NOMO-1 treated with dmso at 0.1 percent for 144 hours (cell line): ENCODE measurements at regions not wholly inside any gene's neighbourhood (a gene's known extent, or its start where the extent isn't known, plus 50 kb on each side); places are given as distances from the start of the nearest gene placed in this dataset.
"Not testable (repeated sequence)": the region's sequence is repeated elsewhere in the genome, so short reads cannot be mapped to it uniquely, and the experiment has no call there.

Experiments
- DNase-seq: peaks from one replicate; lab custom pipeline; 2025; ENCODE audit not compliant: unreplicated experiment; lab: John Stamatoyannopoulos, UW

GRCh38 chr11:24233041-24233440, 263.8 kb upstream of the LUZP2 start:
- no peak for DNase-seq

GRCh38 chr11:24234822-24235508, 261.9 kb upstream of the LUZP2 start:
- DNase-seq = no peak

- no peak for DNase-seq
Measured at GRCh38 chr11:24238771-24239645, 257.8 kb upstream of the LUZP2 start.

- DNase-seq = no peak
Measured at GRCh38 chr11:24239930-24240329, 256.9 kb upstream of the LUZP2 start.

GRCh38 chr11:24240496-24241175, 256.2 kb upstream of the LUZP2 start:
- no peak for DNase-seq

- no peak for DNase-seq
Measured at GRCh38 chr11:24246715-24247114, 250.1 kb upstream of the LUZP2 start.

GRCh38 chr11:24247846-24248245, 249.0 kb upstream of the LUZP2 start:
- DNase-seq = no peak

- DNase-seq = no peak
Measured at GRCh38 chr11:24249921-24250320, 246.9 kb upstream of the LUZP2 start.

- DNase-seq = no peak
Measured at GRCh38 chr11:24253237-24253760, 243.6 kb upstream of the LUZP2 start.

GRCh38 chr11:24264868-24265267, 232.0 kb upstream of the LUZP2 start:
- DNase-seq = no peak

GRCh38 chr11:24267014-24267413, 229.8 kb upstream of the LUZP2 start:
- no peak for DNase-seq

- no peak for DNase-seq
Measured at GRCh38 chr11:24271798-24272197, 225.1 kb upstream of the LUZP2 start.

- DNase-seq = not testable (repeated sequence)
Measured at GRCh38 chr11:24274214-24274781, 222.6 kb upstream of the LUZP2 start.

GRCh38 chr11:24286238-24286637, 210.6 kb upstream of the LUZP2 start:
- DNase-seq = no peak

GRCh38 chr11:24289301-24289700, 207.6 kb upstream of the LUZP2 start:
- DNase-seq = no peak

GRCh38 chr11:24293964-24294363, 202.9 kb upstream of the LUZP2 start:
- no peak for DNase-seq

GRCh38 chr11:24295360-24295759, 201.5 kb upstream of the LUZP2 start:
- no peak for DNase-seq

- DNase-seq = no peak
Measured at GRCh38 chr11:24297461-24297860, 199.4 kb upstream of the LUZP2 start.

- DNase-seq = no peak
Measured at GRCh38 chr11:24298146-24298545, 198.7 kb upstream of the LUZP2 start.

- DNase-seq = no peak
Measured at GRCh38 chr11:24311974-24312373, 184.9 kb upstream of the LUZP2 start.
